DMS153 (cell line): ENCODE measurements at regions not wholly inside any gene's neighbourhood (a gene's known extent, or its start where the extent isn't known, plus 50 kb on each side); places are given as distances from the start of the nearest gene placed in this dataset.
"Not testable (repeated sequence)": the region's sequence is repeated elsewhere in the genome, so short reads cannot be mapped to it uniquely, and the experiment has no call there.

Source experiments
- DNase-seq: peaks from one replicate; lab custom pipeline; 2025; lab: John Stamatoyannopoulos, UW

- no peak for DNase-seq
These were observed 416.8 kb downstream of the TUSC1 start for GRCh38 chr9:25261445-25261844.

- no peak for DNase-seq
These were observed 418.2 kb downstream of the TUSC1 start for GRCh38 chr9:25260046-25260445.

GRCh38 chr9:25255216-25255615 is 423.0 kb downstream of the TUSC1 start:
- no peak for DNase-seq

DNA sequence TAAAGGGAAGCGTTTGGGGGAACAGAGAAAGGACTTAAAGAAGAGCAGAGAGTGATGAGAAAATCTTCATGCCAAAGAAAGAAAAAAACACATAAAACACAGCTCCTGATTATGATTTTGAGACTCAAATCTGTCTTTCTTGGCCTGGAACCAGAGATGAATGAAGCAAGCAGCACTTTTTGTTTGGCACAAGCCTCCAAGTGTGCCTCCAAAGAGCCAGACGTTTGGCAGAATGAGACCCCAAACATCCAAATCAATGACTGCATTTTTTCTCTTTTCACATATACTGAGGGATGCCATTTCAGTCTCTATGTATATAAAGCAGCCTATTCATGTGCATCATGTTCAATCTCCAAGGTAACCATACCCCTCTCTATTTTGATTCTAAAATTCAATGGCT is 424.2 kb downstream of the TUSC1 start:
- DNase-seq = no peak

- DNase-seq = no peak
These were observed 436.8 kb downstream of the TUSC1 start for GRCh38 chr9:25241421-25241820.

GRCh38 chr9:25226901-25227686 is 451.1 kb downstream of the TUSC1 start:
- DNase-seq = no peak

- DNase-seq = no peak
These were observed 452.1 kb downstream of the TUSC1 start for GRCh38 chr9:25225938-25226760.

DNA sequence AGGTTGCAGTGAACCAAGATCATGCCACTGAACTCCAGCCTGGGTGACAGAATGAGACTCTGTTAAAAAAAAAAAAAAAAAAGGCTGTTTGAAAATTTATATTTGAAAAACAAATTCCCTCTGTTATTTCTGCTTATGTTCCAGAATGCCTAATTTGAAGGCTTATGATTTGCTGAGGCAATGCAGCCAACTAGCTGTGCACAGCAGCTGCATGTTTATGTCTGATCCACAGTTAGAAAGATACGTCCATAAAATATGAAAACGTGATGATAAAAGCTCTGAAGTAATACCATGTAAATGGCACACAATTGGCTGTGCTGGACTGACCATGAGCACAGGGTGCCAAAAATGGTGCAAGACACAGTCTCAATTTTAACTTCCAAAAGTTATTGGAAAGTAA is 453.2 kb downstream of the TUSC1 start:
- DNase-seq = no peak

DNA sequence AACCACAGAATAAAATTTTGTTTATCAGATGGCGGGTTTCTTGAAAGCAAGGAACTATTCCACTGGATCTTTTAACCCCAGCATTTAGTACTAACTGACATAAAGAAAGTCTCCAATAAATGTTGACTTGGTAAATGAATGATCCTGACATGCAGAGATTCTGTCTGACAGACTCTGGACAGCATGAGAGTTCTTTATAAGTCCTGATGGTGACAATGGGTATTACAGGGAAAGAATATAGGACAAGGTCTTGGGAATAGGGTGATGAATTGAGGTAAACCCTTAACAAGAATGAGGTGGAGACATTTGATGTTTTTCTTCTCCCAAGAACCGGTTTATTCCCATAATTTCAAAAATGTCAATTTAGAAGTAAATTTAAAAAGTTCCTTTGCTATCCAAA is 453.9 kb downstream of the TUSC1 start:
- no peak for DNase-seq

GRCh38 chr9:25212361-25212760 is 465.9 kb downstream of the TUSC1 start:
- no peak for DNase-seq

- no peak for DNase-seq
These were observed 470.6 kb downstream of the TUSC1 start for GRCh38 chr9:25207402-25208195.

GRCh38 chr9:25206027-25206426 is 472.2 kb downstream of the TUSC1 start:
- DNase-seq = no peak

GRCh38 chr9:25205285-25205684 is 473.0 kb downstream of the TUSC1 start:
- no peak for DNase-seq

GRCh38 chr9:25177858-25178257 is 500.4 kb downstream of the TUSC1 start:
- DNase-seq = no peak

DNA sequence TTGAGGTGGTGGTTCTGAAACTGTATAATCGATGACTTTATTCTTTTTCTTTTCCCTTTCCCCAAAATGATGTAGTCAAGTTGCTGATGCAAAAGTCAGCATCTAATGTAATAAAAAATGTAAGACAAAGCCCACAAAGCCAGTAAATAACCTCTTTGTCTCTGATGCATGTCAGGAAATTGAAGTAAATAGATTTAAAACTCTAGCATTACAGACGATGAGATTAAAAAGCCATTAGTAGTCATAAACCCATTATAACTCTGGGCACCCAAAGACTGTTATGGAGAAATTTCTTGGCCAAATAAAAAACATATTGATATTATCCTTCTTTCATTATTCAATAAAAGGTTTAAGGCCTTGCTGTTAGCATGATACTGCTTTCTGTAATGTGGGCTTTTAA is 548.7 kb downstream of the TUSC1 start:
- no peak for DNase-seq

- no peak for DNase-seq
These were observed 556.4 kb downstream of the TUSC1 start for GRCh38 chr9:25121811-25122210.

GRCh38 chr9:25119041-25119440 is 559.2 kb downstream of the TUSC1 start:
- DNase-seq = no peak

DNA sequence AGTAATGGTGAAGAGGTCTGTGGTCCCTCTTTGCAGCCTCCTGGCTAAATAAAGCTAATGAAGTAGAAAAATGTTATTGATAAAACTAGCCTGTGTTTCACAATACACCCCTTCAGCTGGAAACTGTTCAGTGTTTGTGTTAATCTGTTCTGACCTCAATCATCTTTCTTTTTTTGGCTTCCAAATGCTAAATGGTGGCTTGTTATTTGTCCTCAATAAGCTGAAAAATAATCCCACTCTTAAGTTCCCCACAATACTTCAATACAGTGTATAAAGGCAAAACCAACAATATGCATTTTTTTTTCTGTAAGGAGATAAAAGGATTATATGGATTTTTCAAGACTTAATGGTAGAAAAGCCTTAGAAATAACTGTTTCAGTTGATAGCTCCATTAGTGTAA is 560.5 kb downstream of the TUSC1 start:
- no peak for DNase-seq

DNA sequence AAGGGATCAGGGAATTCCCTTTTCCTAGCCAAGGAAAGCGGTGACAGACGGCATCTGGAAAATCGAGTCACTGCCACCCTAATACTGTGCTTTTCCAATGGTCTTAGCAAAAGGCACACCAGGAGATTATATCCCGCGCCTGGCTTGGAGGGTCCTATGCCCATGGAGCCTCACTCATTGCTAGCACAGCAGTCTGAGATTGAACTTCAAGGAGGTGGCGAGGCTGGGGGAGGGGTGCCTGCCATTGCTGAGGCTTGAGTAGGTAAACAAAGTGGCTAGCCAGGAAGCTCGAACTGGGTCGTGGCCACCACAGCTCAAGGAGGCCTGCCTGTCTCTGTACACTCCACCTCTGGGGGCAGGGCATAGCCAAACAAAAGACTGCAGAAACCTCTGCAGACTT is 556.5 kb upstream of the IZUMO3 start:
- not testable (repeated sequence) for DNase-seq

- DNase-seq = no peak
These were observed 548.8 kb upstream of the IZUMO3 start for GRCh38 chr9:25094518-25094917.

GRCh38 chr9:25078202-25078601 is 532.5 kb upstream of the IZUMO3 start:
- DNase-seq = no peak

DNA sequence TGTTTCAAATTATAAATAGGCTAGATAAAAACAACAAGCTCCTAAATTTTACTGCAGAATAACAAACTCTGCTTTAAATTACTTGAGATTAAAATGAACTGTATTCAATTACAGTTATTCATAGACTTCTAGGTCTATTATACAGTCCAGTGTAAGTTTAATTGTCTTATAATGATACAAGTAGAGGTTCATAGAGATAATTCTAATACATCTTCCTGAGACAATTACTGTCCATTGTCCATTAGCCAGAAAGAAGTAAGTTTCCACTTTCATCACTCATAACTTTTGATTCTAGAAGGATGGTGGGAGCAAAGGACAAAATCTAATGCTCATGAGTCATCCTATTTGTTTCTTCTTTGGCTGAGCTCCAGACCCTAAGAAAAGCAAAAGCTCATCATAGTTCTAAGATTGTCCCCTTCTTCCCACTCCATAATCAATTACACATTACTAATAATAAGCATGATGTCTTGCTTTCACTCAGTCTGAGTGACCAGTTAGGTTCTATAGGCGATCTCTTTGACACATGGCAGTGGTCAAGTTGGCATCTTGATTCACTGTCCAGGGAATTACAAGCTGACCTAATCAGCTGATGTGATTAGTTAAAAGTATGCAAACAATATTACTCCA is 502.5 kb upstream of the IZUMO3 start:
- DNase-seq = no peak
